ENCODE measurements at regions not wholly inside any gene's neighbourhood (a gene's known extent, or its start where the extent isn't known, plus 50 kb on each side); places are given as distances from the start of the nearest gene placed in this dataset.
"Not testable (repeated sequence)": the region's sequence is repeated elsewhere in the genome, so short reads cannot be mapped to it uniquely, and the experiment has no call there.

DNA sequence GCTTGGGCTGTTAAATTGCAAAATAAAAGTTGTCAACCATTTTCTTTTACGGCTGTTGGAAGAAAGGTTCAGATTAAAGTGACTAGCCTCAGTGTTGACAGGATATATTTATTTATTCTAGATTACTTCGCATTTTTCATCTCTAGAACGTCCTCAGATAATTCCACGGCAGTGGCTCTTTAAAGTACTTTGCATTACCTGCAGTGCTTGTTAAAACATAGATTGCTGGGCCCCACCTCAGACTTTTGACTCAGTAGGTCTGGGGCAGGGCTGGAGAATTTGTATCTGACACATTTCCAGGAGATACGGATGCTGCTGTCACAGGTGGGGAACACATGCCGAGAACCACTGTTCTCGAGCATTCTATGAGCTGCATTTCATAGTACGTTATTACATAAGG is 292.7 kb downstream of the EDEM1 start:
- no peak for DNase-seq

DNA sequence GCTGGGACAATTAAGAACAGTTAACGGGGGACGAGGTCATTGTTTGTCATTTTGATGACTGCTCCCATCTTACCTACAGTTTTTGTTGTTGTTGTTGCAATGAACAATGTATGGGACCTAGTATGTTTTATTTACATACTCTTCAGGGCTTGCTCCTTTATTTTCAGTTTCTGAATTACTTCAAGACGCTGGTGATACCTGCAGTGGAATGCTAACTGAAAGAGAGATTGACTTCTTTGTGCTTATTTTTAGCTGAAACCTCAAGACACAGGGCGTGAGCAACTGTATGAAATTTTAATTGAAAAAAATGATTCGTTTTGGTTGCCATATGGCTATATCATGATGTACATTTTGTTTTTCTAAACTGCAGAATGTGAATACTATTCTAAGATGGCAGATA is 297.9 kb downstream of the EDEM1 start:
- DNase-seq = no peak

DNA sequence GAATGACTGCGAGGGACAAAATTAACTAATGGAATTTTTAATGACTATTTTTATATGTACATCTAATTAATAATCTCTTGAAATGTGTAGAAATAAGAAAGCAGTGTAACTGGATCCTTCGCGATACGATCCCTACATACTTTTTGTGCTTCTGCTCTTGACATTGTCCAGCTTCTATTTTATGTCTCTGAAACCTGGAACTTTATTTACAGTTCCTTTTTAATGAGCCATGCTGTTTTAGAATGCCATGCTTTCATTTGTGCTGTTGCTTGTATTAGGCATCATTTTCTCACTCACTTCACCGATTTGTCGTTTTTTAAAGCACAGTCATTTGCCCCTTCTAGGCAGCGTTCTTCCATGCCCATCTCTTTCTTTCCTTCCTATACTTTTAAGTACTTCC is 301.3 kb downstream of the EDEM1 start:
- DNase-seq = no peak

DNA sequence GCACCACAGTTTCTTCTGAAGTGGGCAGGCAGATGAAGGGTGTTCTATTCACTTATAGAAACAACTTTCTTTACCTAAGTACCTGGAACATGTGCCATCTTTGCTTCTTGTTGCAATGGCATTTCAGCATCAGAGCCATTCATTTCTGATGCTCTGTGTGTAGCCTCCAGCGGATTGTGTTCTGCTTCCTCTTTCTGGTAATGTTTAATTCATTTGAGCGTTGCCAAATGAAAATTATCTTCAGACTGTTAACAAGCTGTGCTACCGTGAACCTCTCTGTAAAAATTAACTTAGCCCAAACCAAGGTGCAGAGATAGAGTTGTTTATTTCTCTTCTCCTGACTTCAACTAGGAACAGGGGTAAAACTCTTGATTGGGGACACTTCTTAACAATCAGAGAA is 302.0 kb downstream of the EDEM1 start:
- no peak for DNase-seq

DNA sequence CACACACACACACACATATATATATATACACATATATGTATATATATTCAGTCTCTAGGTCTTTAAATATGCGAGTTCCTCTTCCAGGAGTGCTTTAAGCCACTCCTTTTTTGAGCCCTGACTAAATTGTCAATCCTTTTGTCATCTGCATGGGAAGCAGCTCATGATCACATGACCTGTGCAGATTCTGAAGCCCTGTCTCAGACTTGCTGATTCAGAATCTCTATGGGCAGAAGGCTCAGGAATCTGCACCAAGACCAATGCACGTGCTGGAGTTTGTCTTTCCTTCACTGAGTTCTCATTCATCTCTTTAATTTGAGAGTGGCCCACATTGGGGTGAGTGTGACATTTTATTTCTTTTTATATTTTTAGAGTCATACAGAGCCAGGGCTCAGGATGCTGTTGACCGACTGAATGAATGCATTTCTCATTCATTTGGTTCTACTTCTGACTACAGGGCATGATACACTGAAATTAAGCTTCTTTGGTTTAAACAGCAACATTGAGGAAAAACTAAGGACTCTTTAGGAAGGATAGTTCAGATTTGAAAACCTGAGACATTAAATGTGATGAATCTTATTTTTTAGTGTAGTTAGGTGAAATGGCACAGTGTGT is 307.5 kb downstream of the EDEM1 start:
- DNase-seq = no peak

DNA sequence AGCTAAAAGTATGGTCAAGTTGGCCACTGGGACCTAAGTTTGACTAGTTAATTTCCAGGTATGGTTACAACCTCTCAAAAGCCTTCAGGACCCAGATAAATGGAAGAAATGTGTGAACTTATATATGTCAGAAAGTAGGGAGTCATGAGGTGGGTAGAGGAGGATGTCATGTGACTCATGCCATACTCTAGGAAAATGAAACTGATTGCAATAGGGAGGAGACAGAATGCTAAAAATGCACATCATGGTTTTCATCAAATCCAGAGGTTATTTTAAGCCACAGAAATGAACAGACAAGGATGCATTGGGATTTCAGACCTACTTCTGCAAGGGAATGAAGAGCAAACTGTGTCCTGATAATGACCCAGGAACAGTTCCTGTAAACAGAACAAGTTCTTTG is 310.0 kb downstream of the EDEM1 start:
- no peak for DNase-seq

DNA sequence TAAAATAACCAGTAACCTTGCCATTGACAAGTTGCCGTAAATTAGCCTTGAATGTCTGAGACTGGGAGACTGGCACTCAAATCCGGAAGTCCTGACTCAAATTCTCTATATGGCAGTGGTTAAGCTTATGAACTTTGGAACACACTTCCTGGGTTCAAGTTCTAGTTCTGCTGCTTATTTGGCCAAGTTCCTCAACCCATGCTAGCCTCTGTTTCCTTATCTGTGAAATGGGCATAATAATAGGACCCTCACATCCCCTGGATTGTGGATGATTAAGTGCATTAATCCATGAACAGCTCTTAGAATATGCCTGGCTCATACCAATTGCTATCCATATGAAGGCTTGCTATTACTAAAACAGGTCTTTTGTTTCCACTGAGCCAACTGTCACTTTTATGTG is 311.5 kb downstream of the EDEM1 start:
- DNase-seq = no peak

DNA sequence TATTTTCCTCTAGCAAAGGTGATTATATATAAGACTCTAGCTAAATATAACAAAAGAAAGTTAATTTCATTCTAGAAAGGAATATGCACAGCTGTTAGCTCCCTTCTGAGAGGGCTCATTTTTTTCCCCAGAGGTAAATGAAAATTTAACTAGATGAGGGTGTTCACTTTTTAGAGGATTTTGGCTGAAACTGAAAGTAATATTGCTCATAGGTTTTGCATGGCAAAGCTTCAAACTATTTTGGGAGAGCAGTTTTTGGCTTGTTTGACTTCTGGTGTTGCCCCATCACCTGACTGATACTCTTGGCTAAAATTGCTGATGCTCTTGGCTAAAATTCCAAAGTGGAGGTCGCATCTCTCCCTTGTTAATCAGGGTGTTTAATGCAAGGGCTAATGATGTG is 311.9 kb downstream of the EDEM1 start:
- DNase-seq = no peak

DNA sequence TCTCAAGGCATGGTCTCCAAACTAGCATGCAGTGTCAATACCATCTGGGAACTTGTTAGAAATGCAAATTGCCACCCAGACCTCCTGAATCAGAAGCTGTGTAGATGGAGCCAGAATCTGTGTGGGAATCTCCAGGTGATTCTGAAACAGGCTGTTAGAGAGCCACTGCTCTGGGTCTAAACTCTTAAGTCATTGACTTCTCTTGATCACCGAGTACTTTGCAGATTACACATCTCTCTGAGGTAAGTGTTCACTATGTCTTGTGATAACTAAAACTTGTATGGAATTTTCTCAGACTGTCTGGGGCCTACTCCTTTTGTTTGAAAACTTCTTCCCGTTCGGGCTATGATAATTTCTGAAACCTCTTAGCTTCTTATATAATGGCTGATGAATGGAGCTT is 315.6 kb downstream of the EDEM1 start:
- no peak for DNase-seq

DNA sequence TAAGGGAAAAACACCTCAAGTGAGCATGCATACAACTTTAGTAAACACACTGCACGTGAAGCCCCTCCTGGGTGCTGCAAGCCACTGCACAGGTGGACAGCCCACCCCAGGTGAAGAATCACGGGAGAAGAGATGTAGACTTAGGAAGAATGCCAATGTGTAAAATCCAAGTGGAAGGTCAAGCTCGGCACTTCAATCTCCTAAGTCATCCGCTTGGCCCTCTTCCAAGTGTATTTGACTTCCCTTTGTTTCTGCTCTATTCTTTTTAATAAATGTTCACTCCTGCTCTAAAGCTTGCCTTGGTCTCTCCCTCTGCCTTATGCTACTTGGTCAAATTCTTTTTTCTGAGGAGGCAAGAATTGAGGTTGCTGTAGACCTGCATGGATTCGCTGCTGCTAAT is 316.6 kb downstream of the EDEM1 start:
- peak; percentile 1 for DNase-seq

DNA sequence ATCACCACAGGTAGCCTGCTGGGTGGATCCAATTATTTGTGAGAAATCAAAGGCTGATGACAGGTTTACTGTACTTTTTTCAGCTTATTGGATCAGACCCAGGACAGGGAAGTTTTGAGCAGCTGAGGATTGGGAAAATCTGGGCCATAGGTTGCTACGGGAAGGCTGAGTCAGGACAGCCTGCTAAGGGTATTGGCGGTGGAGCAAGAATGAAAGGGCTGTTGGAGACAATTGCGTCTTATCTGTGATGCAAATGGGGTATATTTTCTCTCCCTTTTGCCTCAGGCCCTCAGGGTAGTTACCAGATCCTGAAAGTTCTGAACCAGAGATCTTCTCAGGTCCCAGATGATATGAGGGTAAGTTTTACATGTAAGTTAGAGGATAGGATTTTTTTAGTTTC is 317.7 kb downstream of the EDEM1 start:
- DNase-seq = no peak

- DNase-seq = no peak
Measured at GRCh38 chr3:5505997-5506396, 318.5 kb downstream of the EDEM1 start.

DNA sequence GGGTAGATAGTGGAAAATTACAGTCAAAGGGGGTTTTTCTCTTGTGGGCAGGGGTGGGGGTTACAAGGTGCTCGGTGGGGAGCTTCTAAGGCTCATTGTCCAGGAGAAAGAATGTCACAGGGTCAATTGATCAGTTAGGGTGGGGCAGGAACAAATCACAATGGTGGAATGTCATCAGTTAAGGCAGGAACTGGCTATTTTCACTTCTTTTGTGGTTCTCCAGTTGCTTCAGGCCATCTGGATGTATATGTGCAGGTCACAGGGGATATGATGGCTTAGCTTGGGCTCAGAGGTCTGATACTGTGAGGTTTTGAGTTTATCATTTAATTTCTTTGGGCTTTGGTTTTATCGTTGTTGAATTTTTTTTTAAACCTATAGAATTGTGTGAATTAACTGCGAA is 321.4 kb downstream of the EDEM1 start:
- not testable (repeated sequence) for DNase-seq

GRCh38 chr3:5510300-5510699 is 322.8 kb downstream of the EDEM1 start:
- no peak for DNase-seq

GRCh38 chr3:5517921-5518320 is 330.4 kb downstream of the EDEM1 start:
- DNase-seq = no peak

- no peak for DNase-seq
Measured at GRCh38 chr3:5520237-5520636, 332.7 kb downstream of the EDEM1 start.

DNA sequence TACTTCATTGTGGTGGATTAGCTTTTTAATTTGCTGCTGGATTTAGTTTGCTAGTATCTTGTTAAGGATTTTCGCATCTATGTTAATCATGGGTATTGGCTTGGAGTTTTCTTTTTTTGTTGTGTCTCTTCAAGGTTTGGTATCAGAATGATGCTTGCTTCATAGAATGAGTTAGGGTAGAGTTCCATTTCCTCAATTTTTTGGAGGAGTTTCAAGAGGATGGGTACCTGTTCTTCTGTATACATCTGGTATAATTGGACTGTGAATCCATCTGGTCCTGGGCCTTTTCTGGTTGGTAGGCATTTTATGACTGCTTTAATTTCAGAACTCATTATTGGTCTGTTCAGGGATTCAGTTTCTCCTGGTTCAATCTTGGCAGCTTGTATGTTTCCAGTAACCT is 335.6 kb downstream of the EDEM1 start:
- DNase-seq = no peak

- no peak for DNase-seq
Measured at GRCh38 chr3:5531039-5531438, 343.5 kb downstream of the EDEM1 start.

GRCh38 chr3:5531741-5532290 is 344.3 kb downstream of the EDEM1 start:
- no peak for DNase-seq

DNA sequence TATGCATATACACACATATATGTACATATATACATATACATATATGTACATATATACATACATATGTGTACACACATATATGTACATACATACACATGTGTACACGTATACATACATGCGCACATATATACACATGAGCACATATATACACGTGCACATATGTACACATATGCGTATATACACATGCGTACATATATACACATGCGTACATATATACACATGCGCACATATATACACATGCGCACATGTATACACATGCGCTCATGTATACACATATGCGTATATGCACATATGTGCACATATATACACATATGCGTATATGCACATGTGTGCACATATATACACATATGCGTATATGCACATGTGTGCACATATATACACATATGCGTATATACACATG is 353.0 kb downstream of the EDEM1 start:
- DNase-seq = no peak

GRCh38 chr3:5542472-5542871 is 355.0 kb downstream of the EDEM1 start:
- DNase-seq = no peak

DNA sequence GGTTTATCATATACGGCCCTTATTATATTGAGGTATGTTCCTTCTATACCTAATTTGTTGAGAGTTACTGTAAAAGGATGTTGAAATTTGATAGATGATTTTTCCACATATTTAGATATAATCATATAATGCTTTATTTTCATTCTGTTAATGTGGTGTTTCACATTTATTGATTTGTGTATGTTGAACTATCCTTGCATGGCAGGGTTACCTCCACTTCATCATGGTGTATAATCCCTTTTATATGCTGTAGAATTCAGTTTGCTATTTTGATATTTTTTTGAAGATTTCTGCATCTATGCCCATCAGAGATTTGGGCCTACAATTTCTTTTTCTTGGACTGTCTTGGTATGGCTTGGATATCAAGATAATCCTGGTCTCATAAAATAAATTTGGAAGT is 355.5 kb downstream of the EDEM1 start:
- no peak for DNase-seq

GRCh38 chr3:5545719-5546118 is 358.2 kb downstream of the EDEM1 start:
- no peak for DNase-seq

GRCh38 chr3:5553203-5553602 is 365.7 kb downstream of the EDEM1 start:
- no peak for DNase-seq

GRCh38 chr3:5554245-5554747 is 366.8 kb downstream of the EDEM1 start:
- no peak for DNase-seq
